GM21360 (cell line): ENCODE measurements at regions not wholly inside any gene's neighbourhood (a gene's known extent, or its start where the extent isn't known, plus 50 kb on each side); places are given as distances from the start of the nearest gene placed in this dataset.

Experiments
- ATAC-seq: cut with Tn5 transposase; IDR thresholded peaks from one replicate; pipeline ENCODE4 v1.9.1; 2021; ENCODE audit warnings: mild to moderate bottlenecking, moderate library complexity; ENCODE audit not compliant: unreplicated experiment

DNA sequence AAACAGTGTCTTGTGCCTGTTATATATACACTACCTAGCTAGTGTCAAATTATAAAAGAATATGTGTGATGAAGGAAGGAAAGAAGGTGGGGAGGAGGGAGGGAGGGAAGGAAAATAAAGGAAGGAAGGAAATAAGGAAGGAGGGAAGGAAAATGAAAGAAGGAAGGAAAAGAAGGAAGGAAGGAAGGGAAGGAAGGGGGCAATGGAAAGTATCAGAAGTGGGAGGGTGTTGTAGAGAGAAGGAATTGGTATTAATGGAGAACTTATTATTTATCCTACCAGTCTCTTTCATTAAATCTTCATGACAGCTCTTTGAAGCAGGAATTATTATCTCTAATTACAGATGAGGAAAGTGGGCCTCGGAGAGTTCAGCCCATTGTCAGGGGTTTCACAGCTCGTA is 202.4 kb downstream of the SAMD5 start:
- ATAC-seq = no peak

- ATAC-seq = no peak
Measured at GRCh38 chr6:147711476-147711875, 203.0 kb downstream of the SAMD5 start.

GRCh38 chr6:147712841-147713240 is 204.4 kb downstream of the SAMD5 start:
- ATAC-seq = no peak

GRCh38 chr6:147715035-147715434 is 206.5 kb downstream of the SAMD5 start:
- ATAC-seq = no peak

GRCh38 chr6:147716434-147716833 is 207.9 kb downstream of the SAMD5 start:
- no peak for ATAC-seq

- no peak for ATAC-seq
Measured at GRCh38 chr6:147717991-147718390, 209.5 kb downstream of the SAMD5 start.

- no peak for ATAC-seq
Measured at GRCh38 chr6:147722158-147722557, 213.7 kb downstream of the SAMD5 start.

DNA sequence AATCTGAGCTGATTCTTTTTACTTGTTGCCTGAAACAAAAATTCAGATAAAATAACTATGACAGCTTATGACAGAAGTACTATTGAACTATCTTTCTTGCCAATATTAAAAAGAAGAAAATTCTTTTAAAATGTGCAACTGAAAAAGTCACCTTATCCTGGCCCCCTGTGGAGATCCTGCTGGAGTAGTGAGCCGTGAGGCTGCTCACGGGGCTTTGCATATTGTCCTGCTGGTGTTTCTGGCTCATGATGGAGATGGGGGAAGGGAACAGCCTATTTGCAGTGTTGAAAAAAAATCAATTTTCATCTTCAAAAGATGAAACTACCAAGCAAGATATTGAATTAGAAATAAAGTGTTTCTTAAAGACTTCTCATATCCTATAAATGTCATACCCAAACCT is 216.0 kb downstream of the SAMD5 start:
- ATAC-seq = no peak

GRCh38 chr6:147726342-147726741 is 217.9 kb downstream of the SAMD5 start:
- ATAC-seq = no peak

DNA sequence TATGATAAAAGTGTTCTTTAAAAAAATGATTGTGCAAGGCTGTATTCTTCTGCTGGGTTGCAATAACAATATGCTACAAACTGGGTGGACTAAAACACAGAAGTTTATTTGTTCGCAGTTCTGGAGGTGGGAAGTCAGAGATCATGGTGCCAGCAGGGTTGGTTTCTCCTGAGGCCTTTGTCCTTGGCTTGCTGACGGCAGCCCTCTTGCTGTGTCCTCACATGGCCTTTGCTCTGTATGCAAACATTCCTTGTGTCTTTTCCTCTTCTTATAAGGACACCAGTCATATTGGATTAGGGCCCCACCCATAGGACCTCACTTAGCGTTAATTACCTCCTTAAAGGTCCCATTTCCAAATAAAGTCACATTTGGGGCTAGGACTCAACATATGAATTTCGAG is 220.4 kb downstream of the SAMD5 start:
- ATAC-seq = no peak

DNA sequence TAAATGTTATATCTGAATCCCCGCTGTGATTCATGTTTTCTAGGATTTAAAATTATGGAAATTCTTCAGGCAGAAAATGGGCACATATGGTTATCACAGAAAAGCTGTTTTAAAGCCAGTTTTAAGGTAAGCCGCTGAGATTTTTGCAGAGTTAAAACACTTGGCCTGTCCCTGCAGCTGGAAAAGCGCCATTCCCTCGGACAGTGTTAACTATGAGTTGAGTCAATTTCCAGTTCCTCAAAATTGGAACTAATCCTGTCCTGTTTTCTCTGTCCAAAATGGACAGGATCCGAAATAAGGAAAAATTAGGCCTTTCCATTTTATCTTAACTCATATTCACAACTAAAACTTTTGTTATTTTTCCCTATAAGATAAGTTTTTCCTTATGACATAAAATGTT is 225.2 kb downstream of the SAMD5 start:
- no peak for ATAC-seq

DNA sequence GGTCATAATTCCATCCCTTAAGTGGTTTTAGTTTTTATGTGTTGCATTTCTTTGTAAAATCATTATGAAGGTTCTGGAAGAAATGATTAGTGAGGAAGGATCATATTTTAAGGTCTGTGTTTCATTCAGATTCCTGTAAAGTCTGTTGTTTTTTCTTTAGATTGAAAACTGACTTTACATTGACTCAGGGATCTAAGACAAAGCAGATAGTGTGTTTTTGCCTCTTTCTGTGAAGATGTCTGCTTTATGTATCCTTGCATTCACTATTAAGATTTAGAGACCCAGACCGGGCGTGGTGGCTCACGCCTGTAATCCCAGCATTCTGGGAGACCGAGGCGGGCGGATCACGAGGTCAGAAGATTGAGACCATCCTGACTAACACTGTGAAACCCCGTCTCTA is 225.7 kb downstream of the SAMD5 start:
- ATAC-seq = no peak

DNA sequence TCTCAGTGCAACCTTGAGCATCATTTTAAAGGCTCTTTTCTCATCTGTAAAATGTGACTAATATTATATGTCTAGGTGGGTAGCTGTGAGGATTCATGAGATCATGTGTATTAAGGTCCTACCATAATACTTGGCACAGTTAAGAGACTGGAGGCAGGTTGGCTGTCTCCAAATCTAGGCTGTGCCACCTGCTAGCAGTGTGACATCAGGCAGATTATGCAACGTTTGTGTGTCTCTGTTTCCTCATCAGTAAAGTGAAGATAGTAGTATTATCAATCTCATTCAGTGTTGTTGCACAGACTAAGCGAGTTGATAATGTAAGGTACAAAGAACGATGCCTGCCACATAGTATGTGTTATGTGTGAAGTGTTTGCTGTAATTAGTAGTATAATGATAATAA is 227.4 kb downstream of the SAMD5 start:
- no peak for ATAC-seq

- ATAC-seq = no peak
Measured at GRCh38 chr6:147737115-147737514, 228.6 kb downstream of the SAMD5 start.

DNA sequence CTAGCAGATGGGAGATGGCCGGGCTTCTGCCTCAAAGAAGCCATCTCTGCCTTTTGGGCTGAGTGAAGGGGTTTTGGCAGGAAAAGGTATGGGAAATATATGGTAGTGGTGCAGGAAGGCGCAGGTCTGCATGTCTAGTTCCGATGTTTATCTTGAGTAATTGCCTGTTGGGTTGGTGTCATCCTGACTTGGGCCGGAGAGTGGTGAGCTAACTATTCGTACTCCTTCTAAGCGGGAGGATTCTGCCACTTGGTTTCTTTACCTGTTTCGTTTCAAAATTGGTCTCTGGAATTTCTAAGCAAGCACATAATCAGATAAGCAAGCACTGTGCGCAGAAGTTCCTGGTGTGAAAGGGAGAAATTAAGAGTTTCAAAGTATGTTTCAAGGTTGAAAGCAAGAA is 229.6 kb downstream of the SAMD5 start:
- no peak for ATAC-seq

GRCh38 chr6:147738516-147739162 is 230.1 kb downstream of the SAMD5 start:
- ATAC-seq = no peak

DNA sequence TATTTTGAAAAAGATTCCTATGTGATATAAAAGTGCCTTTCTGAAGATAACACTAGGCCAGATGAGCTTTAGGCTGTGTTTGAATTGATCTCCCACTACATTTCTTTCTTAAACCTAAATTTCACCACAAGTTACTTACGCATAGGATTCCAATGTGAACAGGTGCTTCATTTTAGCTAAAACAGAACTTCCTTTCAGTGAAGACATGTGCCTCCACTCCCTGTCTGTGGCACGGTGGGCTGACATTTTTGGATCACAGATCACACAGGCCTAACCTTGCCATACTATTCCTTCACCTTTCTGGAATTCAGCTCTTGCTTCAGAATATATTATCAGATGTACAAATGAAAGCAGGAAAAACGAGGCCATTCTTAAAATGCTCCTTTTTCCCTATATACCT is 231.8 kb downstream of the SAMD5 start:
- no peak for ATAC-seq

DNA sequence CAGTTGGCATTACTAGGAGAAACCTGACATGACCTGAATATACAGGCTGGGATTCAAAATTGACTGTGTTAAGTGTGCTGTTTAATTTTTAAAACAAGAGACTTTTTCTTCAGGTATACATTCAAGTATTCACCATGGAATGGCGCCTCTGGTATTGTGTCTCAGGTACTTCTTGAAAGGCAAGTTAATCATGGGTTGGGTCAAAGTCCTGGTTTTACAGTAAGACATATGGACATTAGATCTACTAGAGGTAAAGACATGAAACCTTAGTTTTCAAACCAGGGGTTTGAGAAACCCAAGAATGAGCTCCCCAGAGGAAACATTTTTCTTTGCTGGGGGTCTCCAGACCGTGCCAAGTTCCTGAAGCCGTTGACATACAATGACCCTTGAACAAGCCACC is 232.4 kb downstream of the SAMD5 start:
- ATAC-seq = no peak

GRCh38 chr6:147741389-147741788 is 232.9 kb downstream of the SAMD5 start:
- no peak for ATAC-seq

DNA sequence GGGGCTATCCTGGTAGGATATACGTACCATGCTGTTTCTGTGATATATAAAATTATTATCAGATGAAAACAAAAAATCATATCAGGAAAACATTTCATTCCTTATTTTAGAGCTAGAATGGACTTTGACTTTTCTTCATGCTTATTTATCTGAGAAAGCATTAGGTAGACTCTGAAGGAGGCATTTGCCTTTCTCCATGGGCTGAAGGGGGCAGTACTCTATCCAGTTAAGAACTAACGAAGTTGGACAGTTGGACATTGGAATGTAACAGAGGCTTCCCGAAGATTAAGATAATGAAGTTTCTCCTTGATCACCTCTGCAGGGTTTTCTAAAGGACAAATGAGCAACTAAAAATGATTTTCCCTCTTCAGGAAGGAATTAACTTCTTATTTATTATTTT is 233.9 kb downstream of the SAMD5 start:
- no peak for ATAC-seq

DNA sequence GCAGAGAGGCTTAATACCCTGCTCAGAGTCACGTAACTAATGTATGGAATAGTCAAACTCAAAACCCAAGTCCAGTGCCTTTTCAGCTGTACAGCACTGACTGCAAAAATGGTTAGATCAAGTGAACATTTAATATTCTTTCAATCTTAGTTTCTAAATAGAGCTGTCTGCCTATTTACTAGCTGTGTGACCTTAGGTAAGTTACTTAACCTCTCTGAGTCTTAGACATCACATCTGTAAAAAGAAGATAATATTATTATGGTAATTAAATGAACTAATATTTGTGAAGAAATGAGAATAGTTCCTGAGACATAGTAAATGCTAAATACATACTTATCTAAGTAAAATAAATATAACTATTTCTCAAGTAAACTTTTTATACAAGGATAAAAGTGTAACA is 235.5 kb downstream of the SAMD5 start:
- ATAC-seq = no peak

GRCh38 chr6:147749331-147749730 is 240.8 kb downstream of the SAMD5 start:
- ATAC-seq = no peak

- ATAC-seq = no peak
Measured at GRCh38 chr6:147750413-147750812, 241.9 kb downstream of the SAMD5 start.
